H1 (cell line): ENCODE measurements at regions not wholly inside any gene's neighbourhood (a gene's known extent, or its start where the extent isn't known, plus 50 kb on each side); places are given as distances from the start of the nearest gene placed in this dataset.

Experiments used
- CTCF ChIA-PET: fragments of 300-600 bp; sonication (Branson Sonifier 250); formaldehyde crosslinking; loops from one replicate; lab custom pipeline; 2021; ENCODE audit not compliant: partially characterized antibody; lab: Charles Lee
- POLR2A ChIA-PET: fragments of 300-600 bp; sonication (Branson Sonifier 250); formaldehyde crosslinking; loops from one replicate; lab custom pipeline; 2021; ENCODE audit warnings: inconsistent platforms; ENCODE audit not compliant: partially characterized antibody; lab: Charles Lee
- DNase-seq, 2 experiments: peaks; one replicate each; pipeline versions ENCODE4 v3.0.0 to v3.0.0-alpha.2; 2010 to 2022; ENCODE audit warnings: low spot score in 2 of 2, low read depth in 1 of 2, mixed read lengths in 1 of 2
- FAIRE-seq: peaks from 2 replicates; lab custom pipeline; 2011; peaks lifted over from hg19 to GRCh38; lab: Jason Lieb, UNC
- H2AFZ ChIP-seq: 2 replicates; pipeline ENCODE4 v1.8.1; 2012; ENCODE audit warnings: low read length, inconsistent platforms
- H2AK5ac ChIP-seq: 2 replicates; pipeline ENCODE4 v1.6.1; 2013; ENCODE audit warnings: low read depth, low read length
- H2BK120ac ChIP-seq: replicated peaks from 2 replicates; pipeline ENCODE3; 2013; ENCODE audit warnings: low read depth, low read length, inconsistent platforms
- H2BK12ac ChIP-seq: 2 replicates; pipeline ENCODE4 v1.6.1; 2013; ENCODE audit warnings: low read depth, low read length
- H2BK15ac ChIP-seq: 2 replicates; pipeline ENCODE4 v1.6.1; 2013; ENCODE audit warnings: low read length
- H2BK20ac ChIP-seq: 2 replicates; pipeline ENCODE4 v1.6.1; 2013; ENCODE audit warnings: low read length
- H2BK5ac ChIP-seq: 2 replicates; pipeline ENCODE4 v1.6.1; 2013; ENCODE audit warnings: low read depth, low read length
- H3K14ac ChIP-seq: 2 replicates; pipeline ENCODE4 v1.6.1; 2013; ENCODE audit warnings: inconsistent platforms; ENCODE audit not compliant: insufficient read length
- H3K18ac ChIP-seq: 2 replicates; pipeline ENCODE4 v1.6.1; 2013; ENCODE audit warnings: low read length; ENCODE audit errors: extremely low read depth
- H3K23ac ChIP-seq: 2 replicates; pipeline ENCODE4 v1.6.1; 2013; ENCODE audit warnings: inconsistent platforms; ENCODE audit not compliant: insufficient read length
- H3K23me2 ChIP-seq: 2 replicates; pipeline ENCODE4 v1.6.1; 2013; ENCODE audit warnings: low read depth, low read length
- H3K27ac ChIP-seq: 2 replicates; pipeline ENCODE4 v1.6.1; 2011; ENCODE audit warnings: low read depth, low read length, inconsistent platforms
- H3K27me3 ChIP-seq, 4 experiments: replicated peaks in 1 of 4; 1 replicate in 1 of 4; 2 replicates in 3 of 4; pipeline versions ENCODE4 v1.6.1 to v1.8.1; 2011 to 2013; ENCODE audit warnings: low read length in 3 of 4, mild to moderate bottlenecking in 3 of 4, inconsistent platforms in 2 of 4, mixed read lengths in 2 of 4, moderate library complexity in 1 of 4; ENCODE audit not compliant: control insufficient read depth in 3 of 4, insufficient read depth in 3 of 4; ENCODE audit errors: extremely low read depth in 1 of 4
- H3K36me3 ChIP-seq, 4 experiments: 2 replicates each; pipeline versions ENCODE4 v1.6.1 to v1.8.1; 2011 to 2013; ENCODE audit warnings: mild to moderate bottlenecking in 4 of 4, low read length in 3 of 4, moderate library complexity in 2 of 4, control low read depth in 1 of 4, inconsistent platforms in 1 of 4; ENCODE audit not compliant: insufficient read depth in 4 of 4, control insufficient read depth in 2 of 4
- H3K4ac ChIP-seq: replicated peaks from 2 replicates; pipeline ENCODE3; 2013; ENCODE audit warnings: low read length, low read depth, mixed read lengths, inconsistent platforms; ENCODE audit not compliant: insufficient read length
- H3K4me1 ChIP-seq, 4 experiments: replicated peaks in 1 of 4; 1 replicate in 1 of 4; 2 replicates in 3 of 4; pipeline versions ENCODE4 v1.6.1 to v1.8.1; 2011 to 2013; ENCODE audit warnings: low read length in 3 of 4, inconsistent platforms in 2 of 4, mixed read lengths in 1 of 4; ENCODE audit not compliant: insufficient read depth in 4 of 4, control insufficient read depth in 3 of 4
- H3K4me2 ChIP-seq, 2 experiments: 2 replicates each; pipeline versions ENCODE4 v1.6.1 to v1.8.1; 2011 to 2013; ENCODE audit warnings: low read depth in 2 of 2, low read length in 2 of 2, control low read depth in 1 of 2, inconsistent platforms in 1 of 2, mild to moderate bottlenecking in 1 of 2; ENCODE audit not compliant: insufficient read depth in 1 of 2
- H3K4me3 ChIP-seq, 4 experiments: fragments of 200-600, 300-600 bp in 1 of 4; sonication (generic), shearing (Covaris generic), sonication (Bioruptor Twin) in 1 of 4; 2 replicates each; pipeline versions ENCODE4 v1.5.1 to v1.8.1; 2011 to 2016; ENCODE audit warnings: low read length in 4 of 4, low read depth in 3 of 4, control low read depth in 2 of 4, inconsistent platforms in 2 of 4, mild to moderate bottlenecking in 2 of 4, mixed read lengths in 1 of 4, moderate library complexity in 1 of 4; ENCODE audit not compliant: insufficient read depth in 2 of 4; ENCODE audit errors: extremely low read depth in 1 of 4
- H3K56ac ChIP-seq: replicated peaks from 2 replicates; pipeline ENCODE3; 2013; ENCODE audit warnings: low read depth, mild to moderate bottlenecking, mixed read lengths, low read length, inconsistent platforms; ENCODE audit not compliant: insufficient read length
- H3K79me1 ChIP-seq: 2 replicates; pipeline ENCODE4 v1.6.1; 2013; ENCODE audit warnings: low read depth, low read length, control low read depth
- H3K79me2 ChIP-seq, 2 experiments: 2 replicates each; pipeline versions ENCODE4 v1.6.1 to v1.8.1; 2012 to 2013; ENCODE audit warnings: low read length in 2 of 2, mild to moderate bottlenecking in 2 of 2, inconsistent platforms in 1 of 2; ENCODE audit not compliant: insufficient read depth in 2 of 2, control insufficient read depth in 1 of 2
- H3K9ac ChIP-seq, 4 experiments: replicated peaks in 1 of 4; 1 replicate in 1 of 4; 2 replicates in 3 of 4; pipeline versions ENCODE4 v1.6.1 to v1.8.1; 2011 to 2013; ENCODE audit warnings: low read depth in 3 of 4, low read length in 3 of 4, control low read depth in 2 of 4, mild to moderate bottlenecking in 2 of 4, moderate library complexity in 2 of 4, inconsistent platforms in 1 of 4; ENCODE audit errors: extremely low read depth in 1 of 4
- H3K9me3 ChIP-seq, 2 experiments: 2 replicates each; pipeline versions ENCODE4 v1.6.1 to v1.8.1; 2012 to 2013; ENCODE audit warnings: mild to moderate bottlenecking in 2 of 2, moderate library complexity in 2 of 2, control low read depth in 1 of 2, inconsistent platforms in 1 of 2, low read depth in 1 of 2, low read length in 1 of 2, mixed read lengths in 1 of 2; ENCODE audit not compliant: insufficient read depth in 2 of 2
- H4K20me1 ChIP-seq, 2 experiments: replicated peaks in 1 of 2; 2 replicates each; pipeline versions ENCODE3 to v1.8.1; 2011 to 2013; ENCODE audit warnings: inconsistent platforms in 2 of 2, low read length in 2 of 2, mild to moderate bottlenecking in 1 of 2; ENCODE audit not compliant: insufficient read depth in 2 of 2, control insufficient read depth in 1 of 2
- H4K5ac ChIP-seq: 2 replicates; pipeline ENCODE4 v1.6.1; 2013; ENCODE audit warnings: low read length, low read depth, mixed read lengths, inconsistent platforms; ENCODE audit not compliant: insufficient read length
- H4K8ac ChIP-seq: 2 replicates; pipeline ENCODE4 v1.8.0; 2013; ENCODE audit warnings: mild to moderate bottlenecking, moderate library complexity, low read length, inconsistent platforms; ENCODE audit not compliant: insufficient read depth; ENCODE audit errors: extremely low read depth
- H4K91ac ChIP-seq: replicated peaks from 2 replicates; pipeline ENCODE3; 2013; ENCODE audit warnings: low read length, mixed read lengths, inconsistent platforms; ENCODE audit not compliant: insufficient read length
- CBX8 ChIP-seq: fragments of 300-800, 300-1000 bp; sonication (generic); IDR thresholded peaks from 2 replicates; pipeline ENCODE4 v1.7.1; 2016; ENCODE audit warnings: low read depth, low read length, borderline replicate concordance
- NANOG ChIP-seq: IDR thresholded peaks from 2 replicates; pipeline ENCODE4 v1.6.1; 2011; ENCODE audit warnings: low read length, low read depth, mild to moderate bottlenecking, inconsistent platforms; ENCODE audit not compliant: insufficient read depth, poor library complexity, severe bottlenecking
- TCF12 ChIP-seq: IDR thresholded peaks from 2 replicates; pipeline ENCODE4 v1.6.1; 2011; ENCODE audit warnings: low read depth, mild to moderate bottlenecking, low read length
- TEAD4 ChIP-seq: IDR thresholded peaks from 2 replicates; pipeline ENCODE4 v1.6.1; 2012; ENCODE audit warnings: low read depth, low read length, inconsistent platforms, mixed read lengths
- WGBS, 2 experiments: shearing (Covaris generic) in 1 of 2; methylation state at CpG; one replicate each; pipeline versions ENCODE4 v1.1.6 to v1.1.7; 2013 to 2015; ENCODE audit warnings: low lambda C conversion rate in 2 of 2, mixed read lengths in 2 of 2, inconsistent platforms in 1 of 2, low coverage in 1 of 2, missing lambda C conversion rate in 1 of 2; ENCODE audit not compliant: insufficient replicate concordance in 2 of 2, insufficient coverage in 1 of 2, insufficient read length in 1 of 2; ENCODE audit errors: extremely low coverage in 1 of 2, missing lambda C conversion rate in 1 of 2; 5-methylcytosine and 5-hydroxymethylcytosine counted together

GRCh38 chr3:99357131-99357530 lies 281.3 kb upstream of the COL8A1 start:
- Histone ChIP-seq H4K8ac (no peak overlapping the region), H3K4me3 (no peak overlapping the region), H3K9me3 (no peaks in the 10 kb centered on the region), H3K23ac (no peak overlapping the region), H3K4me2 (no peak overlapping the region), H3K56ac (no peak overlapping the region), H3K9ac (no peak overlapping the region), H3K4me1 (no peaks in the 10 kb centered on the region), H4K91ac (no peak overlapping the region), H3K14ac (no peak overlapping the region), H3K27ac (no peak overlapping the region), H2AFZ (no peak overlapping the region), H3K36me3 (no peaks in the 10 kb centered on the region), H3K79me2 (no peaks in the 10 kb centered on the region), H3K4ac (no peak overlapping the region), H2BK15ac (no peak overlapping the region), H4K5ac (no peak overlapping the region), H3K27me3 (no peaks in the 10 kb centered on the region), H3K23me2 (no peaks in the 10 kb centered on the region), H2BK5ac (no peak overlapping the region), H4K20me1 (no peaks in the 10 kb centered on the region), H2BK20ac (no peak overlapping the region), H2AK5ac (no peak overlapping the region), H2BK120ac (no peak overlapping the region), H3K79me1 (no peaks in the 10 kb centered on the region), H3K18ac (no peak overlapping the region), H2BK12ac (no peak overlapping the region)
- no peak for DNase-seq
- 95% methylated on average over 1 of the region's 1 CpG; no CpG with 5 or more reads in 1 of the 2 experiments for WGBS, 2 experiments
- POLR2A ChIA-PET = no interaction called here
- FAIRE-seq = no peak
- TF ChIP-seq CBX8 (no peak), TEAD4 (no peak), NANOG (no peak), TCF12 (no peak)
- CTCF ChIA-PET = interaction anchor here (1.4 kb wide), 1 partner anchor 9 kb away, joined by 3 read pairs; no protein-coding TSS in a partner anchor
